ENCODE measurements at regions not wholly inside any gene's neighbourhood (a gene's known extent, or its start where the extent isn't known, plus 50 kb on each side); places are given as distances from the start of the nearest gene placed in this dataset.
"Not testable (repeated sequence)": the region's sequence is repeated elsewhere in the genome, so short reads cannot be mapped to it uniquely, and the experiment has no call there.

DNA sequence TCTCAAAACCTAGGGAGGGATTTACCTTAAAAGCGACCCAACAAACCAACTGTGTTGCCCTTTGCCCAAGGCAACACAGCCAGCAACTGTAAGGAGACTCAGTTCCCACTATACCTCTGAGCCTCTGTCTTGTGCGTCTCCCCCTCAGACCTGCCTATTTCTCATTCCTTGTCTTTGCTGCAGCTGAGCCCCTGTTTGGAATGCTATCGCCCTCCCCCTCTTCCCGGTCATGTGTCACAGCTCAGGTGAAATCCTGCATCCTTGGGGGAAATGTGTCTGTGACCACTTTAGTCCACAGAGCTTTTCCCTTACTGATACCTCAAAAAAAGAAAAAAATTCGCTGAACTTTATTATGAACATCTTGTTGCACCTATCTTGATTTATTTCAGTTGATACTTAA is 52.0 kb upstream of the LRIG1 start:
- no peak for DNase-seq (ENCODE audit: low read depth in 2 of 3, low spot score in 2 of 3)

DNA sequence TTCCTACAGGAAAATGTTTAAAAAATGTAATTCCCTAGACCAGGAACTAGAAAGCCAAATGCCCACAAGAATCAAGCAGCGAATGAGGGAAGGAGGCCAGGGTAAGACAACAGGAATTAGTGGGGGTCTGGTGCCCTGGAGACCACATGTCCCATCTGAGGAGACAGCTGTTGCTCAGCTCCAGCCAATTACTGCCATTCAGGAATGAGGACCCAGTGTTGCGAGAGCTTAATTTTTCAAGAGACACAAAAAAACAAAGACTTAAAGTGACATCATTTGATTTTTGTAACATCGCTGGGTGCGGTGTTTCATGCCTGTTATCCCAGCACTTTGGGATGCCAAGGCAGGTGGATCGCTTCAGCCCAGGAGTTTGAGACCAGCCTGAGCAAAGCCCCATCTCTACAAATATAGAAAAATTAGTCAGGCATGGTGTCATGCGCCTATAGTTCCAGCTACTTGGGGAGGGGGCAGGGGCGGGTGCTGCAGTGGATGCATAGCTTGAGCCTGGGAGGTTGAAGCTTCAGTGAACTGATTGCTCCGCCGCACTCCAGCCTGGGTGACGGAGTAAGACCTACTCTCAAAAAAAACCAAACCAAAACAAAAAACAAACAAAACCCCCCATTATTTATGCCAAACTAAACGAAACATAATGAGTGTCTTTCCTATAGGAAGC is 52.8 kb upstream of the LRIG1 start:
- no peak for DNase-seq (ENCODE audit: low read depth in 2 of 3, low spot score in 2 of 3)

DNA sequence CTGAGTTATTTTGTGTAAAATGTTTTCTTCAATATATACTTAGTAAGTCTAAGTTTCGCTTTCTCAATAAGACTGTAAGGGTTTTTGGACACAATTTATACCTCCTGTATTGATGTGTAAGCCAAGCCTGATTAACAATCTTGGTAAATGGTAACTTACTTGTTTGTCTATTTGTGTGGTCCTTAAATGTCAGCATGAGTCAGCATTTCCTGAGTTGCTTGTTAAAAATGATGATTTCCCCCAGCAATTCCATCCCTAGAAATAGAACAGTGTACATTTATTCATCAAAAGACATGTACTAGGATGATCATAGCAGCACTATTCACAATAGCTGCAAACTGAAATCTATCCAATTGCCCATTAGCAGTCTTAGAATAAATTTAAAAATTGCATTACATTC is 53.4 kb upstream of the LRIG1 start:
- peak in 1 of 3 donors; percentile 0 for DNase-seq (ENCODE audit: low read depth in 2 of 3, low spot score in 2 of 3)

DNA sequence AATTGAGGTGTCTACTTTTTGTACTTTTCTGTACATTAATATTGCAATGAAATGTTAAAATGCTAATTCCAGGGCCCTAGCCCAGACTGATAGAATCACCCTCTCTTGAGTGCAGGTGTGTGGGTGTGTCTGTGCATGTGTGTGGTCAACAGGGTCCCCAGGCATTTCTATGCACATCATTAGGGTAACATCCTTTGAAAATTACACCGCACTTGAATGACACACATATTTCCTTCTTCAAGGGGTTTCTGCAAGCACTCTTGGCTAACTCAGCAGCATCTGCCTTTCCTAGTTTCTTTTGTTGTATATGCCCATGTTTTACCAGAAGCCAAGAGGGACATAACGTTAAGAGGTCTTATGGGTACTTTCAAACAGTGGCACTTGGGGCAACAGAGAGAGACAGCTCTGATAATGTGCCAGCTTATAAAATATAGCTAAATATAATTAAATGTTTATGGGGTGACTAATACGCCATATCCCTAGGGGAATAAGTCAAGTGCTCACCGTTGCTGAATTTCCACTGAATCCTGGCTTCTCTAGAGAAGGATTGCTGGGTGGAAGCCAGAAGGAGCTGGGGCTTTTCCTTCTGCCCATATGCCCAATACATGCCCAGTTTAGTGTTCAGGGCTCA is 54.5 kb upstream of the LRIG1 start:
- no peak for DNase-seq (ENCODE audit: low read depth in 2 of 3, low spot score in 2 of 3)

DNA sequence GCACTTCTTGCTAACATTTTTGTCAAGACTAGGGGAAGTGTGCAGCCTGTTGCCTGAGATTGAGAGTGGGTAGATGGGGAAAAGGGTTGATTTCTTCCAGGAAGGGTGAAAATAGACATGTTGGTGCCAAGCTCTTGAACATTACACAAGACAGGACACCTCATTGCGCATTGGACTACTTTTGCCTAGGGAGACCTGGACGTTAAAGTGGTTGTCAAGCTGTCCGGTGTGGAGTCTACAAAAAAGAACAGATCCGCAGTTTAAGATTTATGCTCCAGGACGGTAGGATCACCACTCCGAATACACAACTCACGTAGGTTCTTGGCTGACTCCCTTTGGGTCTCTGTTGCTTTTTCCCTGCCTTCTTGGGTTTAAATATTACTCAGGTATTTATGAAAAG is 56.3 kb upstream of the LRIG1 start:
- no peak for DNase-seq (ENCODE audit: low read depth in 2 of 3, low spot score in 2 of 3)

DNA sequence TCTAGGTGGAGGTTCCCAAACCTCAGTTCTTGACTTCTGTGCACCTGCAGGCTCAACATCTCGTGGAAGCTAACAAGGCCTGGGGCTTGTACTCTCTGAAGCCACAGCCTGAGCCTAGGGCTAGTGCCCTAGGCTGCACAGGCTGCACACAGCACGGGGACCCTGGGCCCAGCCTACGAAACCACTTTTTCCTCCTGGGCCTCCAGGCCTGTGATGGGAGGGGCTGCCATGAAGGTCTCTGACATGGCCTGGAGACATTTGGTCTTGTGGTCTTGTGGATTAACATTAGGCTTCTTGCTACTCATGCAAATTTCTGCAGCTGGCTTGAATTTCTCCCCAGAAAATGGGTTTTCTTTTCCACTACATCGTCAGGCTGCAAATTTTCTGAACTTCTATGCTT is 59.1 kb upstream of the LRIG1 start:
- not testable (repeated sequence) for DNase-seq (ENCODE audit: low read depth in 2 of 3, low spot score in 2 of 3)

DNA sequence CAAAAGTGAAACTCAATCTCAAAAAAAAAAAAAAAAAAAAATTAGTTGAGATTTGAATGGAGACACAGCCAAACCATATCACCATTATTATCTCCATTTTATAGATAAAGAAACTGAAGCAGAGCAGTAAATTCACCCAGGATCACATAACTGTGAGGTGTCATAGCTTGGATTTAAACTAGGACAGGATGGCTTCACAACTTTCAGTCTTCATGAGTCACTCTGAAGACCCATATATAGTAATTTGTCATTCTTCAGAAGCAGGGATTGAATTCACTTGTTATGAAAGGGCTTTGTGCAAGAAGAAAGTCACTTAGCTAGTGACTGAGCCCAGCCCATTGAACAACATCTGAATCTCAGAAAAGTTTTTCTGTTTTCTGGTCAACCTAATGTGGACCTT is 60.5 kb upstream of the LRIG1 start:
- no peak for DNase-seq (ENCODE audit: low read depth in 2 of 3, low spot score in 2 of 3)

DNA sequence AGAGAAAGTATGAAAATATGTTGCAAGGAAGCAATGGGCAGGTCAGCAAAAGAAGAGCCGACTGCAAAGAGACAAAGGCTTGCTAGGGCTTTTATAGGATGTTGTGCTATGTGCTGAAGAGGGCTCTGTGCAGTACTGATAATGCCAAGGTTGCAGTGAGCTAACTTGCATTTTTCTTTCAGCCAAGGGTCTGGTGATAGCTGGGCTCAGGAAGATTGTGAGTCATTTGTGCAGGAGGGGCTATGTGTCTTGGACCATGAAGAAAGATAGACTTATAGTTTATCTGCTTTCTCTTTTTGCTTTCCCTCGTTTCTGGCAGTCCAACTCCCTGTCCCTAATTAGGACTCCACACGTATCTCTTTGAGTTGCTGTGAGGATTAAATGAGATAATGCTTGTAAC is 64.5 kb upstream of the LRIG1 start:
- DNase-seq (ENCODE audit: low read depth in 2 of 3, low spot score in 2 of 3): no peak

DNA sequence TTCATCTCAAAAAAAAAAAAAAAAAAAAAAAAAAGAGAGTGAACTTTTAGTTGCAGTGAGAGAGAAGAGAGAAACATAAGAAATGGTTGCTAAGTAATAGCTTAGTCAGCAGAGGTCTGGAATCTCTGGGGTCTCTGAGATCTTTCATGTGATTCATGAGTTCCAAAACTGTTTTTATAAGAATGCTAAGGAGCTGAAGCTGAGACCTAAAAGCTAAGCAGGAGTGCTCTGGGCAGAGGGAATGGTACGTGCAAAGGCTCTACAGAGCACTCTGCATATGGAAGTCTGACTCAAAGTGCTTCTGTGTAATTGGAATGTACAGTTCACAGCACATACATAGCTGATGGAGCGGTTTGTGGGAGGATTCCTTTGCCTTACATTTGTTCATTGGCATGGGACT is 66.3 kb upstream of the LRIG1 start:
- DNase-seq (ENCODE audit: low read depth in 2 of 3, low spot score in 2 of 3): no peak

DNA sequence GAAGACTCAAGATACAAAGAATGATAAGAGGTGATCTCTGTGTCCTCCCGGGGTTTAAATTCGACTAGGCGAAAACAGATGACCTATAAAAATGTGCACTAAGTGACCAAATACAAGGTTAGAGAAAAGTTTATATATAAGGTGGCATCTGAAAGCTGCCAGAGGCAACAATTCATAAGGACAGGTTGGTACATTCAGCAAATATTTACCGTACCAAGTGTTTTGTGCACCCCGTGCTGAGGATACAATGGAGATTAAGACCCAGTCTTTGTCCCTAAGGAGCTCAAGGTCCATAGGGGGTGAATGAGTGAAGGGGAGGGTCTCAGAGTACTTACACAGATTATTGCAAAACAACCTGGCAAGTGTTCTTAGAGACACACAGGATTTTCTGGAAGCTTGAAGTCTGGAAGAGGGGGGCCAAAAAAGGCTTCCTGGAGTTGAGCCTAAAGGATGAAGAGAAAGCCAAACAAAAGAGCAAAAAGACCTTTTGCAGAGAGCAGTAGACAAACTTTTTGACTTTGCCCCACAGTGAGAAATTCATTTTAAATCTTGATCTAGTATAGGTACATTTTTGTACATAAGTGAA is 71.4 kb upstream of the LRIG1 start:
- no peak for DNase-seq (ENCODE audit: low read depth in 2 of 3, low spot score in 2 of 3)

DNA sequence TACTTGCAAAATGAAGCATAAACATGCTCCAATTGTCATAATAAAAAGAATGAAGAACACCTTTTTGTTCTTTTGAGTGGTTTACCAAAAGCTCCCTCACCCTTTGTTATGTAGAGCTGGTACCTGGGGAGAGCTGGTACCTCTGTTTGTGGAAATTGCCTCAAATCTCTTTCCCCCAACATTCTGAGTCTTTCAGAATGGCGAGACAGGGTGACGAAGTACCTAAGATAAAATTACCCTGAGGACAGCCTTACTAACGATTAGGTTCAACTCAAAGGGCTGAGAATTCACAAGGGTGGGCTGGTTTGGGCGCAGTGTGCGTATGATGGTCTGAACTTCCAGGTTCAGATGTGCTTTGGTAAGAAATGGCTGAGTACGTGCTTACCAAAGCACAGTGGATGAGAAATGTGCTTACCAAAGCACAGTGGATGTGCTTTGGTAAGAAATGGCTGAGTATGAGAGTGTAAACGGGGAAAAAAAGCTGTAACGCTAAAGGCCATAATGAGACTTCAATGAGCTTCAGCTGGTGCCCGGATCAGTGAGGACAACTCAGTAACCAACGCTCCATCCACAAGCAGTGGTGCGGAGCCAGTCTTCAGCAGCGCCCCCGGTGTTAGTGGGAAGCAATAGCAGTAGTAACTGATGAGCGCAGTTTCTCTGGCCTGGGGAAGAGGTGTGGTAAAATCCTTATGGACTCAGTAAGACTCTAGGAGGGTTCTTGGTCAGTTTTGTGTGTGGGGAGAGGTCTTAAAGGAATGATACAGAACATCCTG is 72.3 kb upstream of the LRIG1 start:
- no peak for DNase-seq (ENCODE audit: low read depth in 2 of 3, low spot score in 2 of 3)

DNA sequence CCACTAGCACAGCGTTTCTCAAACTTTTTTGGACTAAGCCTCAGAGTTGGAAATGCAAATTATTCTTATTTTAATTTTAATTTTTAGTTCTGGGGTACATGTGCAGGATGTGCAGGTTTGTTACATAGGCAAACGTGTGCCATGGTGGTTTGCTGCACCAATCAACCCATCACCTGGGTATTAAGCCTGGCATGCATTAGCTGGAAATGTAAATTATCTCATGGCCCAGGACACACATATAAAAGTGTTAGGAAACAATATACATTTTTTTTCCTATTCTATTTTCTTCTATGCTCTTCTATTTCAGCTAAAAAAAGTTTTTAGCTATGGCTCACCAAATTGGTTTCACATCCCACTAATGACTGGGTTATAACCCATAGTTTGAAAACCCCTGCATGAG is 73.3 kb upstream of the LRIG1 start:
- no peak for DNase-seq (ENCODE audit: low read depth in 2 of 3, low spot score in 2 of 3)

DNA sequence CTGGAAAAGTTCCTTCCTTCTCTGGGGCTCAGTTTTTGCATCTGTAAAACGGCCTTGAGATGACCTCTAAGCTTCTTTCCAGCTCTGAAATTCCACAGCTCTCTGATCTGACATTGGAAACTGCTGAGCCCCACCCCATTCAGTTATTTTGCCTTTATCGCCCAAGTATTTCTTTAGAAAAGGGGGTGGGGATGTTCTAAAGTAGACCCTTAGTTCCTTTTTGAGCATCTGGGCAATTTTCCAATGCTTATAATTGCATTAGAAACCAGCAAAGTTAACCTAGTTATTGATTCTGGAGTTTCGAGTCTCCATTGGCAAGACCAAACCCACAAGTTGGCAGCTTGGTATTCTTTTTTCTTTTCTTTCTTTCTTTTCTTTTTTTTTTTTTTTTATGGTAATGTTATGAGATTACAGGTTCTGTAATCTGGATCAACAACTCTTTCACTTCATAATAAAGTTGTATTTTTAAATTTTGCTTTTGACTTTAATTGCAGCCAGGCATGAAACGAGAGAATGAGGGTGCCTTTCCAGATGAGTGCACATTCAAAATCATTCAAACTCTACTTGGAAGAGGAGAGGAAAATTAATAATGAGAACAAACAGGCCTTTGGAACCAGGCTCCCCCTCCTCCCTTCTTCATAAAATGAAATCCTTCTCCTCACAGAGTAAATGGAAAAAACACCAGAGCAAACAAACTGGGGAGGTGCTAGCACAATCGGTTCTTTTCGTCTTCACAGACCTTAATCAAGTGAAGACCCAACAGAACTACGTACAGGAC is 76.8 kb upstream of the LRIG1 start:
- no peak for DNase-seq (ENCODE audit: low read depth in 2 of 3, low spot score in 2 of 3)

DNA sequence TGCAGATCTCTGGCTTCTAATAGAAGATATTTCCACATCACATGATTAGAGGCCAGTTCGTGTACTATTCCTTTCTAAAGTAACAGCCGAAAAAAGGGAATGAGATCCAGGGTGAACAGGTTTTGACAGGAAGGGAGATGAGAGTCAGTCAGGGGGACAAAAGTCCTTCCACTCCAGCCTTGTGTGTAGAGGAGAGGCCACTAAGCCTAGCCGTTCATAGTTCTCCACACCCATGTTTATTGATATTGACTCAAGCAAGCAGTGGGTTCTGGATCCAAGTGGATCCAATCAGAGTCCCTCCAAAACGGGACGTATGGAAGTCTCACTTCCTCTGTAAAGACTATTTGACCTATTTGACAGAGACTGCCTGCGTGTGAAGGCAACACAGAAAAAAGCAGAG is 80.4 kb upstream of the LRIG1 start:
- DNase-seq (ENCODE audit: low read depth in 2 of 3, low spot score in 2 of 3): no peak

DNA sequence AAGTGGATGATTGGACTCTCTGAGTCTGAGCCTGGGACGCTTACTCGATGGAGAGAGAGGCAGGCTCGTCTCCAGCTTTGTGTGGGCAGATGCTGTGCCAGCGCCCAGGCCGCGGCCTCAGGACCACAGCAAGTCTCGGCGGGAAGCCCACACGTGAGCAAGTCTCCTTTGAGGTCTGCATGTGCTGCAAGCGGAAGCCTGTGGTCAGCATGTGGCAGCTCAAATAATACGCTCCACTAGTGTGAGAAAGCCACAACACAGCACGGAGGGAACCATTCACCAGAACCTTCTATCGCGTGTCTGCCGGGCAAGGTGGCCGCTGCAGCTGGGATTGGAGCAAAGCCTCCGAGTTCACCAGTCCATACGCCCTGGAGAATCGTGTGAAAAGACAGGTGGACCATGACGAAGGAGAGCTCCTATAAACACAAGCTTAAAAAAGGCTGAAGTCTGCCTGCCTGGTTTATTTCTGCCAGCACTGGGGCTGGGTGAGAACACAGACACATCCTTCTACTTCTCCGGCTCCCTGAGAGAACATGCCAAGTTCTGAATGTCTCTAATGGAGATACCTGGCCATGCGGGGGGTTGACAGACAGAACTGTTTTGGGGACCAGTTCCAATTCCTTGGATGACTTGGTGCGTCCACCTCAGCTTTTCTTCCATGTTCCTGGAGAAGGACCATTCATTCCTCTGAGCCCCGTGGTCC is 82.0 kb upstream of the LRIG1 start:
- DNase-seq (ENCODE audit: low read depth in 2 of 3, low spot score in 2 of 3): peak in 2 of 3 donors; percentile 21 to 22

DNA sequence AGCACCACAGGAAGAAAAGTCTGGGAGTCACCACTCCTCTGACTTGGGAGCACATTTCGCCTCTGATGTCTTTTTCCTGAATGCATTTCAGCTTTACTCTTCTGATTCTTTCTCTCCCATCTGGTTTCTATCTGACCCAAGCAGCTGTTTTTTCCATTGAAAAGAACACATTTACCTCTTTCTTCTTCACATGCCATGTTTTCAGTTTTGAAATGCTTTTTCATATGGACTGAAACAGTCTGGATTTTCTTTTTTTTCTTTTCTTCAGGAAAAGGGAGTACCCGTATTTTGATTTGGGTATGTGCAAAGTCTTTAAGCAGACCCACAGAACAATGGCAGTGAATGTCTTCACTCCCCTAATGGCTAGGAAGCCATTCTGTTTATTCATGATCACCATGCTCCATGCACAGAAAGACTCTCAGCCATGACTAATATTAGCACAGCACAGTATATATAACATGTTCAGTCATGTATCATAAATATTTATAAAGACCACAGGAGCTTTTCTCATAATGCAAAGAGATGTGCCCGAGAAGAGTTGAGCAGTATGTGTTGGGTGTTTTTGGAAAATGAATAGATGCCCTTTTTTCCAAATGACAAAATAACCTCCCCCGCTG is 82.7 kb upstream of the LRIG1 start:
- DNase-seq (ENCODE audit: low read depth in 2 of 3, low spot score in 2 of 3): no peak

DNA sequence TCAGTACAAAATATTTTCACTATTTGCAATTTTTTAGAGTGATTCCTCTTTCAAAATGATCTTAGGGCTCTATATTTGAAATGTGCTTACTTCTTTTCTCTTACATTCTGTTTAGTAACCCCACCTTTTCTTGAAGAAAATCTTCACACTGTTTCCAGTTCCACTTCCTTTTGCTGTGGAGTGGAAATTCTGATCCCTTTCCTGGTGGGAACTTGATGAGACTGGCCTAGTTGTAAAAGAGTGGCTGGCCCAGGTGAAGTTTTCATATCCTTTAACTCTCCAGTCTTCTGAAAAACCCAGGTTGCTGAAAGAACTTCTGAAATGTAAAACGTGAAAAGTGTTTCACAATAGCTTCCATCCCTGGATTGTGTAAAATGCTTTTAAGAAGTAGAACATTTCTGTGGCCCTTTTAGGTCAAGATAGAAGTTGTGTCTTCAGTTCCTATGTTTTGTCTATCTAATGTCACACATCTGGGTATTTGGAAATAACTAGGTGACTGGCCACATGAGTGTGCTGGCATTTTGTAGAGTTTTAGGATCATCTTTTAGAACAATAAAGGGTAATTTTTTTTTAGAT is 84.8 kb upstream of the LRIG1 start:
- DNase-seq (ENCODE audit: low read depth in 2 of 3, low spot score in 2 of 3): no peak

DNA sequence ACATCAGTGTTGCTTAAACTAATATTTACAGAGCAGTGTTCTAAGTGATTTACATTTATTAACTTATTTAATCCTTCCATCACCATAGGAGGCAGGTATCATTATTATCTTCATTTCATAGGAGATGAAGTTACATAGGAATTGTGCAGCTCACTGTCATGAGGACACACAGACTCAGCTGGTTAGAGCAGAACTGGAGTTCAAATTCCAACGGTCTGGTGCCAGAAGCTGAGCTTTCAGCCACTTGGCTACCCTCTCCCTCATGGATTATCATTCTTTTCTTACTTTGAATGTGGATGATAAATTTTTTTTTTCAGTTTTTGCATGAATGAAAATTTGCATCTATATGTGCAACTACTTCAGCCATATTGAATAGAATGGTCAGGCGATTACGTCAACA is 86.0 kb upstream of the LRIG1 start:
- no peak for DNase-seq (ENCODE audit: low read depth in 2 of 3, low spot score in 2 of 3)

DNA sequence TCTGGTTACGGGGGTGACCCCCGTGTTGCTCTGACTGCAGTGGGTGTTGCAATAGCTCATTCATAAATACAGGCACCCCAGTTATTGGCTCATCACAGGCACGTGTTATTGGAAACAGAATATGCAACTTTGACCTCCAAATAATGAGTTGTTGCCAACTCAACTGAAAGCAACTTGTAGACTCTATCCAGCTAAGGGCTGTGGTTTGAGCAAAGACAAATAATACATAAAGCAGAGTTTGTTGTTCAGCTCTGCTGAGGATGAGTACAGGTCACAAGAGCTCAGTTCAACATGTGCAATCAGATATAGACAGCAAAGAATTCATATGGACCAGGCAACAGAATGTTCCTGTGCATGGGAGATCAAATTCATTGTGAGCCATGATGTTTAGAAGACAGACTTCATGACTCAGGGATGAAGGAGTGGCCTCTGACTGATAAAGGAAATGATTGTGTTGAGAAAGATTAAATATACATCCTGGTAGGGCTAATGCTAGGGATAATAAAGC is 87.6 kb upstream of the LRIG1 start:
- no peak for DNase-seq (ENCODE audit: low read depth in 2 of 3, low spot score in 2 of 3)
